ENCODE measurements at regions not wholly inside any gene's neighbourhood (a gene's known extent, or its start where the extent isn't known, plus 50 kb on each side); places are given as distances from the start of the nearest gene placed in this dataset.

DNA sequence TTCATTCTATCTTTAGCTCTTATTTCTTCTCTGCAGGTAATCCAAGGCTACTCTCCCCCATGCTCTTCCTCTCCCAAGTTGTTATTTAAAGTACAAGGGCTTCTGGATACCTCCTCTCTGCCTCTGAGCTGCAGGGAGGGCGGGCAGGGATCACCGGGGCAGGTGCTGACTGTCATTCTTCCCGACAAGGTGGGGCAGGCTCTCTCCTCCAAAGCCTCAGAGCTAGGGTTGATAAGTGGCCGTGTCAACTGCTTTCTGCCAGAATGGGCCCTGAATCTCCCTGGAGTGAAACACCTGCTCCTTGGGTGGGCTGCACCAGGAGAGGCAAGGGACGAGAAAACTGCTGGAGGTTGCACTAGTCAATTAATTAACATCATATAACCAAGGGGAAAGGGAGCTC is 250.3 kb downstream of the SLC4A3 start:
- H4K20me1 ChIP-seq (ENCODE audit: insufficient read depth) = no peaks in the 10 kb centered on the region
- no peak overlapping the region for H3K27ac ChIP-seq (ENCODE audit: low read length)
- H3K4me2 ChIP-seq (ENCODE audit: low read length) = no peak overlapping the region
- no peaks in the 10 kb centered on the region for H3K9me2 ChIP-seq (ENCODE audit: insufficient read depth, low read length)
- no peak for TF ChIP-seq EP300 (conservative IDR thresholded peaks at IDR 0.05; ENCODE audit: poor library complexity, severe bottlenecking)
- no peak for TF ChIP-seq RAD21 (conservative IDR thresholded peaks at IDR 0.05)
- no peak for TF ChIP-seq REST (IDR thresholded peaks at IDR 0.05; ENCODE audit: borderline replicate concordance)
- TF ChIP-seq CTCF (IDR thresholded peaks at IDR 0.05; ENCODE audit: poor library complexity, severe bottlenecking) = no peak
- no peak for TF ChIP-seq MXI1 (conservative IDR thresholded peaks at IDR 0.05; ENCODE audit: poor library complexity, severe bottlenecking)
- no peak for TF ChIP-seq EZH2 (IDR thresholded peaks at IDR 0.05; ENCODE audit: borderline replicate concordance, insufficient read depth, low read length, poor library complexity, severe bottlenecking)
- TF ChIP-seq SMC3 (conservative IDR thresholded peaks at IDR 0.05; ENCODE audit: poor library complexity) = no peak
- TF ChIP-seq POLR2AphosphoS5 (IDR thresholded peaks at IDR 0.05) = no peak
- TF ChIP-seq TAF1 (IDR thresholded peaks at IDR 0.05; ENCODE audit: low read depth) = no peak
- H3K27me3 ChIP-seq (ENCODE audit: insufficient read depth, low read depth, low read length) = no peaks in the 10 kb centered on the region
- H3K4me3 ChIP-seq (ENCODE audit: low read length) = no peak overlapping the region
- H3K9ac ChIP-seq (ENCODE audit: low read length) = no peak overlapping the region
- H3K36me3 ChIP-seq (ENCODE audit: insufficient read depth, low read length) = no peaks in the 10 kb centered on the region
- H3F3A ChIP-seq (ENCODE audit: insufficient read depth, low read length, poor library complexity, severe bottlenecking) = no peaks in the 10 kb centered on the region
- H2AFZ ChIP-seq (ENCODE audit: low read depth, low read length) = no peak overlapping the region
- H3K79me2 ChIP-seq (replicated peaks; ENCODE audit: insufficient read depth, low read length) = no peaks in the 10 kb centered on the region
- H3K9me3 ChIP-seq (ENCODE audit: low read length) = no peaks in the 10 kb centered on the region

DNA sequence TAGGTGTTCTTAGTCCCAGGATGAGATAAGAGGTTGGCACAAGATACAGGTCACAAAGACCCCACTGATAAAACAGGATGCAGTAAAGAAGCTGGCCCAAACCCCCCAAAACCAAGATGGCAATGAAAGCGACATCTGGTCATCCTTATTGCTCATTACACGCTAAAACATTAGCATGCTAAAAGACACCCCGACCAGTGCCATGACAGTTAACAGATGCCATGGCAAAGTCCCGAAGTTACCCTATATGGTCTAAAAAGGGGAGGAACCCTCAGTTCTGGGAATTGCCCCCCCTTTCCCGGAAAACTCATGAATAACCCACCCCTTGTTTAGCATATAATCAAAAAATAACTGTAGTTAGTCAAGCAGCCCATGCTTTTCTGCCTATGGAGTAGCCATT is 251.1 kb downstream of the SLC4A3 start:
- H3K9ac ChIP-seq (ENCODE audit: low read length) = no peak overlapping the region
- no peaks in the 10 kb centered on the region for H3F3A ChIP-seq (ENCODE audit: insufficient read depth, low read length, poor library complexity, severe bottlenecking)
- no peak overlapping the region for H3K4me3 ChIP-seq (ENCODE audit: low read length)
- no peaks in the 10 kb centered on the region for H3K27me3 ChIP-seq (ENCODE audit: insufficient read depth, low read depth, low read length)
- H4K20me1 ChIP-seq (ENCODE audit: insufficient read depth) = no peaks in the 10 kb centered on the region
- TF ChIP-seq RAD21 (conservative IDR thresholded peaks at IDR 0.05) (no peak), MXI1 (conservative IDR thresholded peaks at IDR 0.05; ENCODE audit: poor library complexity, severe bottlenecking) (no peak), CTCF (IDR thresholded peaks at IDR 0.05; ENCODE audit: poor library complexity, severe bottlenecking) (no peak), EP300 (conservative IDR thresholded peaks at IDR 0.05; ENCODE audit: poor library complexity, severe bottlenecking) (no peak), POLR2AphosphoS5 (IDR thresholded peaks at IDR 0.05) (no peak), TAF1 (IDR thresholded peaks at IDR 0.05; ENCODE audit: low read depth) (no peak), EZH2 (IDR thresholded peaks at IDR 0.05; ENCODE audit: borderline replicate concordance, insufficient read depth, low read length, poor library complexity, severe bottlenecking) (no peak), SMC3 (conservative IDR thresholded peaks at IDR 0.05; ENCODE audit: poor library complexity) (no peak)
- H2AFZ ChIP-seq (ENCODE audit: low read depth, low read length) = no peak overlapping the region
- no peak overlapping the region for H3K4me2 ChIP-seq (ENCODE audit: low read length)
- H3K9me3 ChIP-seq (ENCODE audit: low read length) = no peaks in the 10 kb centered on the region
- H3K9me2 ChIP-seq (ENCODE audit: insufficient read depth, low read length) = no peaks in the 10 kb centered on the region
- no peaks in the 10 kb centered on the region for H3K79me2 ChIP-seq (replicated peaks; ENCODE audit: insufficient read depth, low read length)
- no peak overlapping the region for H3K27ac ChIP-seq (ENCODE audit: low read length)
- no peaks in the 10 kb centered on the region for H3K36me3 ChIP-seq (ENCODE audit: insufficient read depth, low read length)
